GM21390 (cell line): ENCODE measurements at regions not wholly inside any gene's neighbourhood (a gene's known extent, or its start where the extent isn't known, plus 50 kb on each side); places are given as distances from the start of the nearest gene placed in this dataset.
"Not testable (repeated sequence)": the region's sequence is repeated elsewhere in the genome, so short reads cannot be mapped to it uniquely, and the experiment has no call there.

Source experiments
- ATAC-seq: cut with Tn5 transposase; IDR thresholded peaks from one replicate; pipeline ENCODE4 v1.9.1; 2021; ENCODE audit not compliant: unreplicated experiment

DNA sequence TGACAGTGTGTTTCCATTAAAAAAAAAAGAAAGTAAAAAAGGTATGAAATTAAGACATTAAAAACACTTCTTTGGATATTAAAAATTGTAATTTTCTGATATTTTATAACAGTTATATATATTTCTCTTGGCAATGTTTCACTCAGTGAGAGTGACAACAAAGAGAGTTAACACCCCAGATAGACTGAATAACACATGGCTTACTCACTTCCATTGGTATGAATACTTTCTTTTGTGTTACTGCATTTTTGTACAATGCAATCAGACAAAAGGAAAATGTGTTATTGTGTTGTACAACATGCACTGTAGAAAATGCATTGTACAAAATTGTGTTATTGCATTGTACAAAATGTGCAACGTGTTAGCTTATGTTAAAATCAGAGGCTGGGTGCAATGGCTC is 676.6 kb upstream of the AMELY start:
- ATAC-seq, result not testable (repeated sequence)

DNA sequence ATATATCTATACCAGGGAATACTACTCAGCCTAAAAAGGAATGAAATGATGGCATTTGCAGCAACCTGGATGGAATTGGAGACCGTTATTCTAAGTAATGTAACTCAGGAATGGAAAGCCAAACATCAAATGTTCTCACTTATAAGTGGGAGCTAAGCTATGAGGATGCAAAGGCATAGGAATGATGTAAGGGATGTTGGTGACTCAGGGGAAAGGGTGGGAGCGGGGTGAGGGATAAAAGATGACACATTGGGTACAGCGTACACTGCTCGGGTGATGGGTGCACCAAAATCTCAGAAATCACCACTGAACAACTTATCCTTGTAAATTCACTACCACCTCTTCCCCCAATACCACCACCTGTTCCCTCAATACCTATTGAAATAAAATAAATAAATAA is 651.0 kb upstream of the AMELY start:
- no peak for ATAC-seq

DNA sequence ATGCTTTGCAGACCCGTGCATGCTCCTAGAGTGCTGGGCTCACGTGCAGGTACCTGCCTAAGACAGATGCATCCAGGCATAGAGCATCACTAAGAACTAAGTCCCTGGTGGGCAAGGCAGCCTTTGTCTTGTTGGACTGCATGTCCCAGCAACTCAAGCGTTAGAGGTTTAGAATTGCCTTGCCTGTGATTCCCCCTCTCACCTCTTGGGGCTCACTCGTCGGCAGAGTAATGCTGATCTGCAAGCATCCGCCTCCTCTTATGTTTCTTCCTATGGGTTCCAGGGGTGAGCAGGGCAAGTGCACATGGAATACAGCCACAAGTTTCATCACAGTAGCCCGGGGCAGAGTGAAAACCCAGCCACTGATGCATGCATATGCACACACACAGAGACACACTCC is 646.1 kb upstream of the AMELY start:
- no peak for ATAC-seq

DNA sequence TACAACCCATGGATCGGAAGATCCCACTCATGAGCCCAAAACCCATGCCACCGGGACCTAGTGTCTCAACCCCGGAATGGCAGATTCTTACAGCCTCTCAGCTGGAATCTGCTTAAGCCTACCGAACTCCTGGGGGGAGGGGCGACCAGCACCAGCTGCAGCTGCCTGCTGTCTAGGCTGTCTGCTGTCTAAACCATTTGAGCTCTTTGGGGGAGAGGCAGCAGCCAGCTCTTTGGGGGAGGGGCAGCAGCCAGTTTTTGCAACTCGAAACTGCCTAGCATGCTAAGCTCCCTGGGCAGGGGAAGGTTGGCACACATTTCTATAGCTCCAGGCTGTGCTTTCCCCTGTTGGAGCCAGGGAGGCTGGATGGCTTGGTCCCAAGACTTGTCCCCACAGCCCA is 643.5 kb upstream of the AMELY start:
- ATAC-seq, result no peak

DNA sequence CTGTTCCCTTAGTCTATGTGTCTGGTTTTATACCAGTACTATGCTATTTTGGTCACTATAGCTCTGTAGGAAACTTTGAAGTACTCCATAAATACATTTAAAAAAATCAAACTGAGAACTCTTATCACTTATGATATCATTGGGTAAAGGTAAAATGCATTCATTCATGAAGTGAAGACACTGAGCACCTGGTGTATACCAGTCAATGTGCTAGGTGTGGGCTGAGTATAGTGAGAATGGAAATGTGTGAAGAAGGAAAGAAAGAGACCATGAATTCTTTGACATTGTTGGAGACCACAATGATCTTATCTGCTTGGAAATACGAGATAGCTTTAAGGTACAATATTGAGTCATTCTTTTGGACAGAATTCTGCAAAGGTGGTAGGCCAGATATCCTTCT is 633.5 kb upstream of the AMELY start:
- no peak for ATAC-seq

DNA sequence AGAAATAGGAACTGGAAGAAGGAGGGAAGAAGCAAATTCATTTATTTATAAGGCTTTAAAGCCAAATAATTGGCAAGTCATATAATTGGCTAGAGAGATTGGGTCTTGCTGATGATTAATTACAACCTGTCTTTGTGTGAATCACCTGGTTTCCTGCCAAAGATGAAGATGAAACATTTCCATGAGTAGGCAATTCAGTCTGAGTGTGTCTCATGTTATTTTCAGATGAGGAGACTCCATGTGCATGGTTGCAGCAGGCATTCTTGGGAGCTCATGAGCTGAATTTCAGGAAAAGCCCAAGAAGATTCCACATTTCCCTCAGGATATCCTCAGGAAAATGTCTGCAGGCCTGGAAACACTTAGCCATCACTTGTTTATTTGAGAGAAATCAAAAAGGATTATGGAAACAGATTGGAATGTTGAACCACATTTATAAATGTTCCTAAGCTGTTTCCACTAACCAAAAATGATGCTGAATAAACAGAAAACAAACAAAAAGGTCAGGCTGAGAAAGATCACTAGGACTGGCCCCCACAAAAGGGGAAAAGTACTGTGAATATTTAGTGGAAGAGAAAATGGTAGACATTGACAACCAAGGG is 632.7 kb upstream of the AMELY start:
- no peak for ATAC-seq

DNA sequence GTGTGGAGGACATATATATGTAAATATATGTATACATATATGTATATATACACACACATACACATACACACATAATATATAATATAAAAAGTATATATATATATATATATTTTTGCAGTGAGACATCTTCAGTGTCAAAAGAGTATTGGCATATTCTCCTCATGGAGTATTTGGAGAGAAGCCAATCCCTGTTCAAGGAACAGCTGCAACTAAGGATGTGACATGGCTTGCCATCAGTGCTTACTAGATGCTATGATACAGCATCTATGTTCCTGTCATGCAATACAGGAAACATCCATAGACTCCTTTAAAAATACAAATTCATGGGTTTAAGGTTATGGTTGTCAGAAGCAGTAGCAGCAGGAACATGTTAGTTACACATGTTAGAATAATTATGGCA is 632.0 kb upstream of the AMELY start:
- ATAC-seq, result no peak

DNA sequence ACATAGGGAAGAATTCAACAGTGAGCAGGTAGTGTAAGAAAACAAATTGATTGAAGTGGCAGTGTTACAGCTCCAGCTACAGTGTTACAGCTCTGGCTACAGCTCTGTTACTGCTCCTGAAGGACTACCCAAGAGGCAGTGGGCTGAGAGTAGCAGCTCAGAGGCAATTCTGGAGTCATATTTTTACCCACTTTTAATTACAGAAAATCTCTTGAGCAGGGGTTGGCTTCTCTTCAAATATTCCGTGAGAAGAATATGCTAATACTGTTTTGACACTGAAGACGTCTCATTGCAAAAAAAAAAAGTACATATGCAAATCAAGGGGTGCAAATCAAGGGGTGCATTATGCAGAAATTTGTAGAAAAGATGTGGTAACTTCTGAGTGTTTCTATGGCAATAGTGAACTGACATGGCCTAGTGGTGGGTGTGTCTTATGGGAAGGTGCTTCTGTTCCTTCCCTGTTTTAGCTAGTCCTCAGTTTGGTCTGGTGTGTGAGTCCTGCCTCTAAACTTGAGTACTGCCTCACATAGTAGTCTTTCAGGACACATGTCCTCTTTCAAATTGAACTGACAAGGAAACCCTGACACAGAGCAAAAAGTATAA is 630.8 kb upstream of the AMELY start:
- ATAC-seq, result no peak

DNA sequence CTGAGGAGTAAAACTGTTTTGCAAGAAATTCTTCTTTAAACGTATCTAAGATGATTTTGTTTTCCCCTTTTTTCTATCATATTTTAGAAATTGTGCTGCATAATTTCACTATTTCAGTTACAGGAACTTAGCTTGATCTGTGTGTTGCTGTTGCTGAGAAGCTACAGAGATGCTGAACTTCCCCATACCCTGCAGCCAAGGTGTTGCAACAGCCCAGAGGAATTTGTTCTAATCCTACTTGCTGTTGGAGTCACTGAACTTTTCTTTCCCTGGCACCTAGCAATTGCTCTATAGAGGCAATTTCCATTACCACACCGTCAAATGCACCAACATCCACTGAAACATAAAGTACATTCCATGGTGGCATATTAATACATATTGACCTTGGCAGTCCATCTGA is 617.8 kb upstream of the AMELY start:
- ATAC-seq, result no peak

DNA sequence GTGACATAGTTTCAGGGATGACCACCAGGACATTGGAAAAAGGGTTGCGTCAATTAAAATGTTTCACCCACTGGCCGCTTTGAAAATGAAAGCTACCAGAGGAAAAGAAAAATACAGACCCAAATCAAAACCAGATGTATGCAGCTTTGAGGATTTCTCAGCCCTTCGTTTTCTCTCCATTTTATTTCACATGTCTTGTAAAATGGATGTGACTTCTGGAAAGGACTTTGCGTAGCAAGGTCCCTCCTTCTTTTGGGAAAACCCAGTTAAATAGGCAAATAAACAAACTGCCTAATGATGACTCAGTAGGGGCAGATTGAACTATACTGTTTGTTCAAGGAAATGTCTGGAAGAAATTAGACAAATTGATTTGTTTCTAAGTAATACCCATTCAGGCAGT is 616.0 kb upstream of the AMELY start:
- not testable (repeated sequence) for ATAC-seq

DNA sequence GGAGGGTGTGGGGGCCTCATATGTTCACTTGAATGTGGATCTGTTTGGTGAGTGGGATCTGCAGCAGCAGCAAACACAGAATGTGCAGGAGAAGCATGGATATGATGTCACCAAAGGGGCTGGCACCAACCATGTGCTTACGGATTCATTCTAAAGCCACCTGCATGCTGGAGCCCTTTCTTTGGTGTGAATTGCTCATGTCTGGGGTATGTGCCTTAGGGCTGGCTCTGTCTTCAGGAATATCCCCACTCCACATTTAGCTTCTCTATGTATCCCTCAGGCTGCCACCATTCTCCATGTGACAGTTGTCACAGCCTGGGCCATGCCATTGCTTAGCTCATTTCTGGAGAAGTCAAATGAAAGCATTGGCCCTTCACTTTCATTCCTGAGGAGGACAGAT is 606.8 kb upstream of the AMELY start:
- ATAC-seq, result no peak

DNA sequence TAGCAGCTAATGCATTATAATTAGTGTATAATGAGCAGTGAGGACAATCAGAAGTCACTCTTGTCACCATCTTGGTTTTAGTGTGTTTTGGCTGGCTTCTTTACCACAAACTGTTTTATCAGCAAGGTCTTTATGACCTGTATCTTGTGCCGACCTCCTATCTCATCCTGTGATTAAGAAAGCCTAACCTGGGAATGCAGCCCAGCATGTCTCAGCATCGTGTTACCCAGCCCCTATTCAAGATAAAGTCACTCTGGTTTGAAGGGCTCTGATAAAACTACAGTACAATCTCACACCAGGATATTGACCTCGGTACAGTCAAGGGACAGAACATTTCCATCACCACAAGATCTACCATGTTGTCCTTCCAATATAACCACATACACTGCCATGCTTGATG is 604.7 kb upstream of the AMELY start:
- ATAC-seq, result no peak

DNA sequence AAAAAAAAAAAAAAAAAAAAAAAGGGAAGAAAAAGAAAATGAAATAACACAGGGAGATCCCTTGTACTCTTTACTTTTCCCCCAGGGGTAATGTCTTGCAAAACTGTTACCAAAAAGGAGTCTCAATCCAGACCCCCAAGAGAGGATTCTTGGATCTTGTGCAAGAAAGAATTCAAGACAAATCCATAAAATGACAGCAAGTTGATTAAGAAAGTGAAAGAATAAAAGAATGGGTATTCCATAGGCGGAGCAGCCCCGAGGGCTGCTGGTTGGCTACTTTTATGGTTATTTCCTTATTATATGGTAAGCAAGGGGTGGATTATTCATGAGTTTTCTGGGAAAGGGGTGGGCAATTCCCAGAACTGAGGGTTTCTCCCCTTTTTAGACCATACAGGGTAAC is 604.3 kb upstream of the AMELY start:
- no peak for ATAC-seq

DNA sequence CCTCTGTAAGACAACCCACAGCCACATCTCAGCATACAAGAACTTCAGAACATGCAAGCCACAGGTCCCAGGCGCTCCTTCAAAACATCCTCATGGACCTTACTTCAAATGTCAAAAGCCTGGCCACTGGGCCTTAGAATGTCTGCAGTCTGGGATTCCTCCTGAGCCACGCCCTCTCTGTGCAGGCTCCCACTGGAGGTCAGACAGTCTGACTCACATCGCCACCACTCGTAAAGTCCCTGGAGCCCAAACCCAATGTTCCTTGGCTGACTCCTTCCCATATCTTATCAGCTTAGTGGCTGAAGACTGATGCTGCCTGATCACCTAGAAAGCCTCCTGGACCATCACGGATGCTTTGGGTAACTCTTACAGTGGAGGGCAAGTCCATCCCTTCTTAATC is 591.3 kb upstream of the AMELY start:
- no peak for ATAC-seq

DNA sequence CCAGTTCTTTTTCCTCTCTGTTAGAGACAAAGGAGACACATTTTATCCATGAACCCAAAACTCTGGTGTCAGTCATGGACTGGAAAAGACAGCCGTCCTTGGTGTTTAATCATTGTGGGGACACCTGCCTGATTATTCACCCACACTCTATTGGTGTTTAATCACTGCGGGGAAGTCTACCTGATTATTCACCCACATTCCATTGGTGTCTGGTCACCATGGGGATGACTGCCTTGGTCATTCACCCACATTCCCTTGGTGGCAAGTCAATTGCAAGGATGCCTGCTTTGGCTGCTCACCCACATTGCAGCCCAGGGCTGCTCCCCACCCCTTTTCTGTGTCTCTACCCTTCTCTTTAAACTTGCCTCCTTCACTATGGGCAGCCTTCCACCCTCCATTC is 589.7 kb upstream of the AMELY start:
- ATAC-seq, result no peak

DNA sequence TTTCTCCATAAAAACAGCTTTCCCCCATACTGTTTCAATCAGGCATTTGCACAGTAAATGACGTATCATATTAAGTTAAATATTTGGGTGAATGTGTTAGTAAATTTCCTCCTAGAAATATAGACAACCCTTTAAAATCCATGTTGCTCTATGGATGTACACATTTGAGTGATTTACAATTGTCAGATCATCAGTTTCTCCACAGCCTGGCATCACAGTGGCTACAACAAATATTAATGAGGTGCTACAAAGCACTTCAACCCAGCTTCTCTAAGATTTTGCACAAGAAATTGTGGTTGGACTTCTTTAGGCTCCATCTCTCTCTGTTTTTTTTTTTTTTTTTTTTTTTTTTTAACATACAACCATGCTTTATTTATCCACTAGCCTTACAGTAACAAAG is 584.4 kb upstream of the AMELY start:
- no peak for ATAC-seq

DNA sequence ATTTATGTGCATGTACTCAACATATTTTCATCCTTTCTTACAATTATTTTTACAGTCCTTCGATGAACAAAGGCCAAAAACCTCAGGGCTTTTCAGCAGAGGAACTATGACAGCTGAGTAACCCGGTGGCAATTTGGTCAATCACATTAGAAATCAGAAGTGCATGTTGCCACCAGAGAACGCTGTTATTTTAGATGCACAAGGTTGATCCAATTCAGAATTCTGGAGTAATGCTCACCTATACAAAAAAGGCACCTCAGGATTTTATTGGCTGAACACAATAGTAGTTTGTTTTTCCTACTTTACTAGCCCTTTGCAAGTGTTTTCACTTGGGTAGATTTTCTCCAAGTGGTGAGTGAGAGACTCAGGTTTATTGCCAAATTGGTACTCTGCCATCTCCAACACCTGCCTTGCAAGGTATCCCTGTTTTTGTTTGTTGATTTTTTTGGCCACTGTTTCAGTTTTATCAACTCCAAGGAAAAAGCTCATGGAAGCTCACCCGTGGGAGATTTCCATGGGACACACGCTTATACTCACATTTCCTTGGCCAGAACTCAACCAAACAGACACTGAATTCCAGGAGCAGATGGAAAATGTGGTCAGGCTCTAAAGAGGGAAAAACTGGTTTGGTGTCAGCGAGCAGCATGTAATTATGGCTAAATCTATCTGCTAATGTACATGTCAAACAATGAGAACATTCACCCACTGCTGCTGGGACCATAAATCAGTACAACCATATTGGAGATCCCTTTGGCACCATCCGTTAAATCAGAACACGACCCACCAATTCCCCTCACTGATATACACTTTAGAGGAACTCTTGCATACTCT is 573.1 kb upstream of the AMELY start:
- not testable (repeated sequence) for ATAC-seq

DNA sequence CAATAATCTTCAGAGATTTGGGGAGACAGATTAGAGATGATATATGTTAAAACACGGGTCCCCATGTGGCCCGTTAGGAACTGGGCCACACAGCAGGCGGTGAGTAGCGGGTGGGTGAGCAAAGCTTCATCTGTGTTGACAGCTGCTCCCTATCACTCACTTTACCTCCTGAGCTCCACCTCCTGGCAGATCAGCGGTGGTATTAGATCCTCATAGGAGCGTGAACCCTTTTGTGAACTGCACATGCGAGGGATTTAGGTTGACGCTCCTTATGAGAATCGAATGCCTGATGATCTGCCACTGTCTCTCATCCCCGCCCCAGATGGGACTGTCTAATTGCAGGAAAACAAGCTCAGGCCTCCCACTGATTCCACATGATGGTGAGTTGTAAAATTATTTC is 560.4 kb upstream of the AMELY start:
- ATAC-seq, result no peak

DNA sequence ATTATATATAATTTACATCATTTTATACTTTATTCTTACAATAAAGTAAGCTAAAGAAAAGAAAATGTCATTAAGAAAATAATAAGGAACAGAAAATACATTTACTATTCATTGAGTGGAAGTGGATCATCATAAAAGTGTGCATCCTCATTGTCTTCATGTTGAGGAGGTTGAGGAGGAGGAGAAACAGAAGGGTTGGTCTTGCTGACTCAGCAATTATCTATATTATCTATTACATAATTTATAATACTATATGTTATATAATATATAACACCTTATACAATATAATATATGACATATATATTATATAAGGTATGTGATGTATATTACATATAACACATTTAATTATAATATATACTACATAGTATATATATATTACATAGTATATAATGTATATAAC is 558.5 kb upstream of the AMELY start:
- ATAC-seq, result no peak

DNA sequence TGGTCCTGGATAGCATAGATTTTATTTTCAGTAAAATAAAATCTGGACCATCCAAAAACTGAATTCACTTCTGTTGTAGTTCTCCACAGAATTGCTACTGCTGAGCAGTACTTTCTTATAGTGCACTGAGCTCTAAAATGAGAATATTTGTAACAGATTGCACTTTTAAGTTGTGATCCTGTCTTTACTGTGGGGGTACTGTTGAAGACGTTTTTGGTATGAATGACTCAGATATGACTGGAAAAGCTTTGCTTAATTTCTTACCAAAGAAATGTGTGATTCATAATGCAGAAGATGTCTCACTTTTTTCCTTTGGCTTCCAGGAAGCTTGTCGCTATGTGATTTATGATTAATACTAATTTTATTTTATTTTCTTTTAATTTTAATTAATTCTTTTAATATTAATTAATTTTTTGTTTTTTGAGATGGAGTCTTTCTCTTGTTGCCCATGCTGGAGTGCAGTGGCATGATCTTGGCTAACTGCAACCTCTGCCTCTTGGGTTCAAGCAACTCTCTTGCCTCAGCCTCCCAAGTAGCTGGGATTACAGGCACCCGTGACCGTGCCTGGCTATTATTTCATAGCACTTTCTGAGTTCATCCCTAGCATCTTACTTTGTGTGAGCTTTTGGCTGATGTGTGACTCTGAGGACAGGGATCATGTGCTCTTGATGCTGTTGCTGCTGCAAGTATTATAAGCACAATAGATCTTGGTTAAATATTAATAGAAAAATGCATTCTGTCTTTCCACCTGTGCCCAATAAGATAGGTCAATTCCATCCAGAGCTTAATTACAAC is 557.6 kb upstream of the AMELY start:
- no peak for ATAC-seq

DNA sequence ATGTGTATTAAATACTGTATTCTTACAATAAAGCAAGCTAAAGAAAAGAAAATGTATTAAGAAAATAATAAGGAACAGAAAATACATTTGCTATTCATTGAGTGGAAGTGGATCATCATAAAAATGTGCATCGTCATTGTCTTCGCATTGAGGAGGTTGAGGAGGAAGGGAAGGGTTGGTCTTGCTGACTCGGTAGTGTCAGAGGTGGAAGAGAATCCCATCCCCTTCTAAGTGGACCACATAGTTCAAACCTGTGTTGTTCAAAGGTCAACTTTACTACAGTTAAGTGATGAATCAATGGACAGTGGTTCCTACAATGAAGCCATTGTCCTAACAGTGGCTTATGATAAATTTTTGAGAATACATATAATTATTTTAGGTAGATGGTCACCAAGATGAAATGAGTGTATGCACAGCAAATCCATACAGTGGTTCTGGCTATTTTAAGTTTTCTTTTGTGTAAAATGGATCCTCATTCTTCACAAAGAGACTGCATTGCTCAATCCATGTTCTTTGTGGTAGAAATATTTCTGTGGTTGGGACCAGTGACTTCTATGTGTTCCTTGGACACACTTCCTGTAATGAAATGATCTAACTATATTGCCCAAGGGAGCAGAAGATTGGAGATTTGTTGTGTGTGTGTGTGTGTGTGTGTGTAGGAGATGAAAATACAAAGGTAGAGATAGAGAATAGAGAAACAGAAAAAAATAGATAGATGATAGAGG is 556.4 kb upstream of the AMELY start:
- no peak for ATAC-seq
